Mucosa of descending colon (tissue), 3 donors: ENCODE measurements at regions not wholly inside any gene's neighbourhood (a gene's known extent, or its start where the extent isn't known, plus 50 kb on each side); places are given as distances from the start of the nearest gene placed in this dataset.

ENCODE experiments used
- ATAC-seq: fragments of 200-7000 bp; cut with Tn5 transposase; one replicate; pipeline ENCODE4 v1.9.1; 2020; ENCODE audit warnings: mild to moderate bottlenecking, moderate library complexity
- DNase-seq, 3 donors: peaks; one replicate each; pipeline ENCODE4 v3.0.0-alpha.2; 2020
- H3K36me3 ChIP-seq: fragments of 200-600 bp; one replicate; pipeline ENCODE4 v1.8.0; 2021; ENCODE audit warnings: low read depth, mild to moderate bottlenecking
- H3K4me1 ChIP-seq: fragments of 200-600 bp; one replicate; pipeline ENCODE4 v1.8.0; 2021; ENCODE audit warnings: low read depth, mild to moderate bottlenecking
- H3K4me3 ChIP-seq: fragments of 200-600 bp; one replicate; pipeline ENCODE4 v1.8.0; 2021; ENCODE audit warnings: mild to moderate bottlenecking
- H3K9me3 ChIP-seq: fragments of 200-600 bp; one replicate; pipeline ENCODE4 v1.8.0; 2021; ENCODE audit warnings: mild to moderate bottlenecking
- intact Hi-C, 2 donors: fragments of 100-400 bp; cut with DNase I in 1 of 2; cut with micrococcal nuclease in 1 of 2; formaldehyde crosslinking; loops; one replicate each; pipeline versions ENCODE4 v1.11.0 to v1.11.1; 2022; cut with DNase I, micrococcal nuclease
- TF ChIP-seq, protein P1 (sequence below): fragments of 200-600 bp; IDR thresholded peaks from one replicate; pipeline ENCODE4 v1.8.0; 2022; ENCODE audit warnings: antibody characterized with exemption, mild to moderate bottlenecking
- donor health status: DM: no; HTN: no; CAD: no; lungs with moderate emphysema.
- donor health status: DM: no; HTN: no; CAD: no.
- donor health status: DM: no; HTN: yes; CAD: no.

DNA sequence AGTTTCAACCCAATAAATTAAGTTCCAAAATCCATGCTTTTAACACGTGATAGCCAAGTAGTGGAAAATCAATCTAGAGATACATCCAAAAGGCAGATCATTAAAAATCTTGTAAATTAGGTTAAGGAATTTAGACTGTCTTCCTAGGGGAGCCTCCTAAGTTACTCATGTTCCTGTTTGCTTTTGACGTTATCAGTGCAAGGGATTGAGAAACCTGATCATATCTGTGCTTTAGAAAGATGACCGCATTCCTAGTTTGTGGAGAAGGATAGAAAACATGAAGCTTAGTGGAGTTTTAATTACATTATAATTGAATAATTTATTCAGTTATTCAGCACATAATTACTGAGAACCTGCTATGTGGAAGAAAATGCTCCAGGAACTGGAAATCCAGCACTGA, 251.0 kb upstream of the ARGLU1 start:
- ATAC-seq (no peak), DNase-seq (no peak)
- intact Hi-C loops = no loop called here
- H3K36me3 ChIP-seq = no peaks in the 10 kb centered on the region
- no peak overlapping the region for H3K4me3 ChIP-seq
- no peaks in the 10 kb centered on the region for H3K4me1 ChIP-seq
- TF ChIP-seq, protein P1, sequence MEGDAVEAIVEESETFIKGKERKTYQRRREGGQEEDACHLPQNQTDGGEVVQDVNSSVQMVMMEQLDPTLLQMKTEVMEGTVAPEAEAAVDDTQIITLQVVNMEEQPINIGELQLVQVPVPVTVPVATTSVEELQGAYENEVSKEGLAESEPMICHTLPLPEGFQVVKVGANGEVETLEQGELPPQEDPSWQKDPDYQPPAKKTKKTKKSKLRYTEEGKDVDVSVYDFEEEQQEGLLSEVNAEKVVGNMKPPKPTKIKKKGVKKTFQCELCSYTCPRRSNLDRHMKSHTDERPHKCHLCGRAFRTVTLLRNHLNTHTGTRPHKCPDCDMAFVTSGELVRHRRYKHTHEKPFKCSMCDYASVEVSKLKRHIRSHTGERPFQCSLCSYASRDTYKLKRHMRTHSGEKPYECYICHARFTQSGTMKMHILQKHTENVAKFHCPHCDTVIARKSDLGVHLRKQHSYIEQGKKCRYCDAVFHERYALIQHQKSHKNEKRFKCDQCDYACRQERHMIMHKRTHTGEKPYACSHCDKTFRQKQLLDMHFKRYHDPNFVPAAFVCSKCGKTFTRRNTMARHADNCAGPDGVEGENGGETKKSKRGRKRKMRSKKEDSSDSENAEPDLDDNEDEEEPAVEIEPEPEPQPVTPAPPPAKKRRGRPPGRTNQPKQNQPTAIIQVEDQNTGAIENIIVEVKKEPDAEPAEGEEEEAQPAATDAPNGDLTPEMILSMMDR = no peak
- H3K9me3 ChIP-seq = no peaks in the 10 kb centered on the region

- H3K4me1 ChIP-seq = no peaks in the 10 kb centered on the region
- no peaks in the 10 kb centered on the region for H3K9me3 ChIP-seq
- TF ChIP-seq, protein P1 = no peak
- H3K4me3 ChIP-seq = no peak overlapping the region
- no peaks in the 10 kb centered on the region for H3K36me3 ChIP-seq
- ATAC-seq (no peak), DNase-seq (no peak)
- intact Hi-C loops = no loop called here
These were observed 247.6 kb upstream of the ARGLU1 start for GRCh38 chr13:106815545-106815944.

DNA sequence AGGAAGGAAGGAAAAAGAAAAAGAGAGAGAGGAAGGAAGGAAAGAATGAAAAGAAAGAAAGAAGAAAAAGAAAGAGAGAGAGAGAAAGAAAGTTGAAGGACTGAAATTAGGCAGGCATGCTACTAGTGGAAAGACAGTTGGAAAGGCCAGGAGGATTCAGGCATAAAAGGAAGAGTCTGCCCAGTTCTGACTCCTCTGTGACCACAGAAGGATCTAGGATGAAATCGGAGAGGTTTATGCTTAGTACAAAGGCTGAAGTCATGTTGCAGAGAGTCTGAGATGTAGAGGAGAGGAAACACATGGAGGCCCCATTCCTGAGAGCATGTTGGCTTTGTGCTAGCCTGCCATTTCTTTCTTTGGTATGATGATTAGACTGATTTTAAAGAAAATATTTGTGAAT, 246.5 kb upstream of the ARGLU1 start:
- intact Hi-C loops = no loop called here
- no peaks in the 10 kb centered on the region for H3K36me3 ChIP-seq
- no peaks in the 10 kb centered on the region for H3K9me3 ChIP-seq
- no peaks in the 10 kb centered on the region for H3K4me1 ChIP-seq
- DNase-seq = no peak
- H3K4me3 ChIP-seq = no peak overlapping the region
- ATAC-seq = no peak
- TF ChIP-seq, protein P1 = no peak

- intact Hi-C loops = no loop called here
- no peak for ATAC-seq
- Histone ChIP-seq H3K4me3 (no peak overlapping the region), H3K9me3 (no peaks in the 10 kb centered on the region), H3K4me1 (no peaks in the 10 kb centered on the region), H3K36me3 (no peaks in the 10 kb centered on the region)
- no peak for DNase-seq
- TF ChIP-seq, protein P1 = no peak
These were observed 242.1 kb upstream of the ARGLU1 start for GRCh38 chr13:106810069-106810468.

- Histone ChIP-seq H3K4me3 (no peak overlapping the region), H3K9me3 (no peaks in the 10 kb centered on the region), H3K36me3 (no peaks in the 10 kb centered on the region), H3K4me1 (no peaks in the 10 kb centered on the region)
- TF ChIP-seq, protein P1 = no peak
- DNase-seq (no peak), ATAC-seq (no peak)
- intact Hi-C loops = no loop called here
These were observed 237.1 kb upstream of the ARGLU1 start for GRCh38 chr13:106804991-106805390.

- intact Hi-C loops = no loop called here
- DNase-seq (no peak), ATAC-seq (no peak)
- TF ChIP-seq, protein P1 = no peak
- Histone ChIP-seq H3K9me3 (no peaks in the 10 kb centered on the region), H3K4me3 (no peak overlapping the region), H3K4me1 (no peaks in the 10 kb centered on the region), H3K36me3 (no peaks in the 10 kb centered on the region)
These were observed 235.0 kb upstream of the ARGLU1 start for GRCh38 chr13:106802917-106803316.
